ENCODE measurements at regions not wholly inside any gene's neighbourhood (a gene's known extent, or its start where the extent isn't known, plus 50 kb on each side); places are given as distances from the start of the nearest gene placed in this dataset.

- DNase-seq (ENCODE audit: extremely low spot score, unreplicated experiment): no peak
- Mint-ChIP-seq H3K4me3 (no peak overlapping the region), H3K9me3 (no peaks in the 10 kb centered on the region), H3K27ac (no peak overlapping the region), H3K36me3 (no peaks in the 10 kb centered on the region), H3K4me1 (ENCODE audit: unreplicated experiment) (no peaks in the 10 kb centered on the region), H3K27me3 (no peaks in the 10 kb centered on the region)
- no peak for TF ChIP-seq CTCF (conservative IDR thresholded peaks at IDR 0.05)
Measured at GRCh38 chr12:74379114-74379513, 158.5 kb upstream of the ATXN7L3B start.

GRCh38 chr12:74381958-74382357 lies 155.7 kb upstream of the ATXN7L3B start:
- no peak overlapping the region for H3K27ac Mint-ChIP-seq
- no peak overlapping the region for H3K4me3 Mint-ChIP-seq
- H3K9me3 Mint-ChIP-seq: no peaks in the 10 kb centered on the region
- no peak for TF ChIP-seq CTCF (conservative IDR thresholded peaks at IDR 0.05)
- DNase-seq (ENCODE audit: extremely low spot score, unreplicated experiment): no peak
- H3K4me1 Mint-ChIP-seq (ENCODE audit: unreplicated experiment): no peaks in the 10 kb centered on the region
- no peaks in the 10 kb centered on the region for H3K36me3 Mint-ChIP-seq
- no peaks in the 10 kb centered on the region for H3K27me3 Mint-ChIP-seq

GRCh38 chr12:74382983-74383382 lies 154.7 kb upstream of the ATXN7L3B start:
- TF ChIP-seq CTCF (conservative IDR thresholded peaks at IDR 0.05): no peak
- Mint-ChIP-seq H3K9me3 (no peaks in the 10 kb centered on the region), H3K4me1 (ENCODE audit: unreplicated experiment) (no peaks in the 10 kb centered on the region), H3K4me3 (no peak overlapping the region), H3K27me3 (no peaks in the 10 kb centered on the region), H3K36me3 (no peaks in the 10 kb centered on the region), H3K27ac (no peak overlapping the region)
- DNase-seq (ENCODE audit: extremely low spot score, unreplicated experiment): no peak

- Mint-ChIP-seq H3K27me3 (no peaks in the 10 kb centered on the region), H3K27ac (no peak overlapping the region), H3K9me3 (no peaks in the 10 kb centered on the region), H3K36me3 (no peaks in the 10 kb centered on the region), H3K4me3 (no peak overlapping the region), H3K4me1 (ENCODE audit: unreplicated experiment) (no peaks in the 10 kb centered on the region)
- TF ChIP-seq CTCF (conservative IDR thresholded peaks at IDR 0.05): no peak
- no peak for DNase-seq (ENCODE audit: extremely low spot score, unreplicated experiment)
Measured at GRCh38 chr12:74391283-74391682, 146.4 kb upstream of the ATXN7L3B start.

GRCh38 chr12:74393272-74393671 lies 144.4 kb upstream of the ATXN7L3B start:
- no peak for TF ChIP-seq CTCF (conservative IDR thresholded peaks at IDR 0.05)
- Mint-ChIP-seq H3K27me3 (no peaks in the 10 kb centered on the region), H3K27ac (no peak overlapping the region), H3K9me3 (no peaks in the 10 kb centered on the region), H3K4me3 (no peak overlapping the region), H3K36me3 (no peaks in the 10 kb centered on the region), H3K4me1 (ENCODE audit: unreplicated experiment) (no peaks in the 10 kb centered on the region)
- no peak for DNase-seq (ENCODE audit: extremely low spot score, unreplicated experiment)

GRCh38 chr12:74394647-74395046 lies 143.0 kb upstream of the ATXN7L3B start:
- Mint-ChIP-seq H3K36me3 (no peaks in the 10 kb centered on the region), H3K4me1 (ENCODE audit: unreplicated experiment) (no peaks in the 10 kb centered on the region), H3K27ac (no peak overlapping the region), H3K27me3 (no peaks in the 10 kb centered on the region), H3K9me3 (no peaks in the 10 kb centered on the region), H3K4me3 (no peak overlapping the region)
- TF ChIP-seq CTCF (conservative IDR thresholded peaks at IDR 0.05): no peak
- no peak for DNase-seq (ENCODE audit: extremely low spot score, unreplicated experiment)

Data from type B pancreatic cell (in vitro differentiated cells).